ENCODE measurements at regions not wholly inside any gene's neighbourhood (a gene's known extent, or its start where the extent isn't known, plus 50 kb on each side); places are given as distances from the start of the nearest gene placed in this dataset.

- peaks cover 1 to 5% of the 10 kb centered on the region in 2 donors for H3K9me3 ChIP-seq (replicated peaks in 1 of 2; ENCODE audit: control insufficient read depth in 1 of 2, insufficient read depth in 1 of 2, low read length in 2 of 2)
- H3K9ac ChIP-seq (ENCODE audit: insufficient read depth, low read length, poor library complexity, severe bottlenecking) = no peak overlapping the region
- WGBS (ENCODE audit: insufficient coverage) = 89% methylated on average over 2 of the region's 5 CpGs
- H3K27ac ChIP-seq (ENCODE audit: low read depth in 1 of 2, low read length in 2 of 2) = no peak overlapping the region
- no peak overlapping the region for H2AFZ ChIP-seq (ENCODE audit: insufficient read depth, low read depth, low read length, poor library complexity, severe bottlenecking)
- H3K79me2 ChIP-seq (ENCODE audit: insufficient read depth, low read length) = no peaks in the 10 kb centered on the region
- no peaks in the 10 kb centered on the region for H3K36me3 ChIP-seq (replicated peaks in 1 of 2; ENCODE audit: control insufficient read depth in 1 of 2, insufficient read depth in 2 of 2, low read length in 2 of 2)
- H4K20me1 ChIP-seq (ENCODE audit: insufficient read depth, low read length) = no peaks in the 10 kb centered on the region
- Mint-ChIP-seq H3K36me3 (no peaks in the 10 kb centered on the region), H3K4me1 (no peaks in the 10 kb centered on the region), H3K4me3 (no peak overlapping the region), H3K9me3 (peaks cover 2 to 7% (median 5%) of the 10 kb centered on the region in 7 donors), H3K27me3 (ENCODE audit: low read depth in 3 of 3) (peaks cover 0 to 2% (median 0%) of the 10 kb centered on the region in 3 donors), H3K27ac (no peak overlapping the region)
- no peak for TF ChIP-seq CTCF (IDR thresholded peaks at IDR 0.05)
- no peak overlapping the region for H3K4me3 ChIP-seq (replicated peaks in 1 of 3; ENCODE audit: low read depth in 2 of 3, low read length in 3 of 3)
- DNase-seq = no peak
- H3K4me2 ChIP-seq (replicated peaks; ENCODE audit: extremely low read depth, low read length, poor library complexity, severe bottlenecking) = no peak overlapping the region
- no peaks in the 10 kb centered on the region for H3K27me3 ChIP-seq (ENCODE audit: control insufficient read depth in 2 of 2, insufficient read depth in 2 of 2, low read length in 2 of 2)
- H3K4me1 ChIP-seq (ENCODE audit: control insufficient read depth in 1 of 2, insufficient read depth in 2 of 2, low read length in 2 of 2) = no peaks in the 10 kb centered on the region
- intact Hi-C loops (cut with micrococcal nuclease) = no loop called here
These were observed 93.4 kb downstream of the DIRAS3 start for GRCh38 chr1:67957066-67957465.

GRCh38 chr1:67956116-67956515 is 94.3 kb downstream of the DIRAS3 start:
- no peaks in the 10 kb centered on the region for H3K79me2 ChIP-seq (ENCODE audit: insufficient read depth, low read length)
- H3K4me1 ChIP-seq (ENCODE audit: control insufficient read depth in 1 of 2, insufficient read depth in 2 of 2, low read length in 2 of 2) = no peaks in the 10 kb centered on the region
- H3K4me3 ChIP-seq (replicated peaks in 1 of 3; ENCODE audit: low read depth in 2 of 3, low read length in 3 of 3) = no peak overlapping the region
- H3K36me3 ChIP-seq (replicated peaks in 1 of 2; ENCODE audit: control insufficient read depth in 1 of 2, insufficient read depth in 2 of 2, low read length in 2 of 2) = no peaks in the 10 kb centered on the region
- Mint-ChIP-seq H3K36me3 (no peaks in the 10 kb centered on the region), H3K4me1 (no peaks in the 10 kb centered on the region), H3K27me3 (ENCODE audit: low read depth in 3 of 3) (peaks cover 0 to 3% (median 0%) of the 10 kb centered on the region in 3 donors), H3K27ac (no peak overlapping the region), H3K9me3 (peaks cover 2 to 8% (median 5%) of the 10 kb centered on the region in 7 donors), H3K4me3 (no peak overlapping the region)
- peaks cover 0 to 5% of the 10 kb centered on the region in 2 donors for H3K9me3 ChIP-seq (replicated peaks in 1 of 2; ENCODE audit: control insufficient read depth in 1 of 2, insufficient read depth in 1 of 2, low read length in 2 of 2)
- H2AFZ ChIP-seq (ENCODE audit: insufficient read depth, low read depth, low read length, poor library complexity, severe bottlenecking) = no peak overlapping the region
- intact Hi-C loops (cut with micrococcal nuclease) = no loop called here
- H3K4me2 ChIP-seq (replicated peaks; ENCODE audit: extremely low read depth, low read length, poor library complexity, severe bottlenecking) = no peak overlapping the region
- no peak overlapping the region for H3K27ac ChIP-seq (ENCODE audit: low read depth in 1 of 2, low read length in 2 of 2)
- no peaks in the 10 kb centered on the region for H4K20me1 ChIP-seq (ENCODE audit: insufficient read depth, low read length)
- no peak for DNase-seq
- H3K9ac ChIP-seq (ENCODE audit: insufficient read depth, low read length, poor library complexity, severe bottlenecking) = no peak overlapping the region
- TF ChIP-seq CTCF (IDR thresholded peaks at IDR 0.05) = no peak
- H3K27me3 ChIP-seq (ENCODE audit: control insufficient read depth in 2 of 2, insufficient read depth in 2 of 2, low read length in 2 of 2) = no peaks in the 10 kb centered on the region

Data from CD14-positive monocyte (primary cell).